ENCODE measurements at regions not wholly inside any gene's neighbourhood (a gene's known extent, or its start where the extent isn't known, plus 50 kb on each side); places are given as distances from the start of the nearest gene placed in this dataset.

DNA sequence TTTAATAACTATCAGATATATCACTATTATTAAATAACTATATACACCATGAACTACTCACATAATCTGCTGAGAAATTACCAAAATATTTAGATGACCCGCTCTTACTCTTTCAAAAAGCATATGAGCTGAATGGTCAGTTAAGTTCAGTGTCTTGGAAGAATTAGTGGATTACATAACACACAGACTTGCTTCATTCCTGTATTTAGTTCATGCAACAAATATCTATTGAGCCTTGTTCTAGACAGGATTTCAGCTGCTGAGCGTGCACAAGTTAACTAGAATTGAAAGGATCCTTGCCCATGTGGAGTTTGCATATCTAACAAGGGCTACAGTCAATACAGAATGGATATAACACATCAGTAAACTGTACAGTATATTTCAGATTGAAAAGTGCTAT, 566.2 kb downstream of the CBLN4 start:
- Histone ChIP-seq H3K27me3 (ENCODE audit: control insufficient read depth in 1 of 2, insufficient read depth in 1 of 2, low read length in 2 of 2) (no peaks in the 10 kb centered on the region), H2BK120ac (ENCODE audit: low read depth, low read length) (no peak overlapping the region), H3K27ac (ENCODE audit: low read length, poor library complexity, severe bottlenecking) (no peak overlapping the region), H3K4me1 (ENCODE audit: control insufficient read depth, insufficient read depth, low read depth, low read length) (no peaks in the 10 kb centered on the region), H3K18ac (ENCODE audit: low read depth in 1 of 2, low read length in 2 of 2) (no peak overlapping the region), H3K36me3 (ENCODE audit: control insufficient read depth in 1 of 2, insufficient read depth in 2 of 2, low read depth in 1 of 2, low read length in 2 of 2) (no peaks in the 10 kb centered on the region), H2BK12ac (ENCODE audit: low read length in 2 of 2) (no peak overlapping the region), H3K4me3 (ENCODE audit: insufficient read depth in 1 of 2, low read depth in 1 of 2, low read length in 2 of 2) (no peak overlapping the region), H3K9me3 (ENCODE audit: control insufficient read depth, low read length) (no peaks in the 10 kb centered on the region), H3K9ac (ENCODE audit: low read length) (no peak overlapping the region), H4K91ac (ENCODE audit: low read length) (no peak overlapping the region), H3K4ac (ENCODE audit: low read depth in 1 of 2, low read length in 2 of 2) (no peak overlapping the region), H2BK15ac (ENCODE audit: low read depth, poor library complexity, severe bottlenecking) (no peak overlapping the region), H2AK5ac (ENCODE audit: low read length, severe bottlenecking) (no peak overlapping the region), H2BK5ac (ENCODE audit: low read depth, low read length, poor library complexity, severe bottlenecking) (no peak overlapping the region), H3K23ac (ENCODE audit: low read length in 2 of 2) (no peak overlapping the region), H3K4me2 (ENCODE audit: low read length, poor library complexity, severe bottlenecking) (no peak overlapping the region), H3K79me1 (replicated peaks; ENCODE audit: low read length, poor library complexity, severe bottlenecking) (no peaks in the 10 kb centered on the region), H3K14ac (ENCODE audit: low read length in 2 of 2) (no peak overlapping the region), H2AFZ (ENCODE audit: low read depth, low read length) (no peak overlapping the region), H4K8ac (ENCODE audit: low read length) (no peak overlapping the region)
- no CpG with 5 or more reads among the region's 2 CpGs for WGBS
- DNase-seq = no peak

GRCh38 chr20:55437798-55438415, 567.4 kb downstream of the CBLN4 start:
- no peak overlapping the region for H2AFZ ChIP-seq (ENCODE audit: low read depth, low read length)
- WGBS = 83% methylated on average over 6 of the region's 6 CpGs
- no peak overlapping the region for H3K27ac ChIP-seq (ENCODE audit: low read length, poor library complexity, severe bottlenecking)
- no peak overlapping the region for H3K9ac ChIP-seq (ENCODE audit: low read length)
- no peaks in the 10 kb centered on the region for H3K4me1 ChIP-seq (ENCODE audit: control insufficient read depth, insufficient read depth, low read depth, low read length)
- H3K14ac ChIP-seq (ENCODE audit: low read length in 2 of 2) = no peak overlapping the region
- no peaks in the 10 kb centered on the region for H3K9me3 ChIP-seq (ENCODE audit: control insufficient read depth, low read length)
- no peak for DNase-seq
- H3K79me1 ChIP-seq (replicated peaks; ENCODE audit: low read length, poor library complexity, severe bottlenecking) = no peaks in the 10 kb centered on the region
- H2BK5ac ChIP-seq (ENCODE audit: low read depth, low read length, poor library complexity, severe bottlenecking) = no peak overlapping the region
- H3K4me3 ChIP-seq (ENCODE audit: insufficient read depth in 1 of 2, low read depth in 1 of 2, low read length in 2 of 2) = no peak overlapping the region
- no peak overlapping the region for H2BK120ac ChIP-seq (ENCODE audit: low read depth, low read length)
- H3K23ac ChIP-seq (ENCODE audit: low read length in 2 of 2) = no peak overlapping the region
- H3K4ac ChIP-seq (ENCODE audit: low read depth in 1 of 2, low read length in 2 of 2) = no peak overlapping the region
- no peak overlapping the region for H2BK15ac ChIP-seq (ENCODE audit: low read depth, poor library complexity, severe bottlenecking)
- no peak overlapping the region for H4K8ac ChIP-seq (ENCODE audit: low read length)
- no peak overlapping the region for H4K91ac ChIP-seq (ENCODE audit: low read length)
- no peak overlapping the region for H2BK12ac ChIP-seq (ENCODE audit: low read length in 2 of 2)
- no peaks in the 10 kb centered on the region for H3K27me3 ChIP-seq (ENCODE audit: control insufficient read depth in 1 of 2, insufficient read depth in 1 of 2, low read length in 2 of 2)
- no peaks in the 10 kb centered on the region for H3K36me3 ChIP-seq (ENCODE audit: control insufficient read depth in 1 of 2, insufficient read depth in 2 of 2, low read depth in 1 of 2, low read length in 2 of 2)
- H3K4me2 ChIP-seq (ENCODE audit: low read length, poor library complexity, severe bottlenecking) = no peak overlapping the region
- H3K18ac ChIP-seq (ENCODE audit: low read depth in 1 of 2, low read length in 2 of 2) = no peak overlapping the region
- H2AK5ac ChIP-seq (ENCODE audit: low read length, severe bottlenecking) = no peak overlapping the region

DNA sequence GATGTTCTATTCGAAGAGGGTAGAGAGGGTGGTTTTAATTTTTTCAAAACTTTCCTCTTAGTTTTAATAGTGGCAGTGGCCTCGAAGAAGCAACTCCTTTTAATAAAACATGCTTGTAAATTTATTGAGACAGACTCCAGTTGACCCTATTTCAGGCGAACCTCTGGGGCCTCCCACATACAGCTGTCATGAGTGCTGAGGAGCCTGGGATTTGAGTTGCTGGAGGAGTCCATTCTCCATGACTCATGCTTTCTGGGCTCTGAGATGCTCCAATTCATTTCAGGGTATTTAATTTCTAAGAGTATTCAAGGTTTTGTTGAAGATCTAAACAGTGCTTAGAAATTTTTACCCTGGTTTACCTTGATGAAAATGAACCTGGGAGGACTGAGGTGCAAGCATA, 580.4 kb downstream of the CBLN4 start:
- H4K8ac ChIP-seq (ENCODE audit: low read length) = no peak overlapping the region
- no peaks in the 10 kb centered on the region for H3K4me1 ChIP-seq (ENCODE audit: control insufficient read depth, insufficient read depth, low read depth, low read length)
- no peak overlapping the region for H3K23ac ChIP-seq (ENCODE audit: low read length in 2 of 2)
- no peak overlapping the region for H3K4me3 ChIP-seq (ENCODE audit: insufficient read depth in 1 of 2, low read depth in 1 of 2, low read length in 2 of 2)
- H3K27ac ChIP-seq (ENCODE audit: low read length, poor library complexity, severe bottlenecking) = no peak overlapping the region
- H2AK5ac ChIP-seq (ENCODE audit: low read length, severe bottlenecking) = no peak overlapping the region
- H4K91ac ChIP-seq (ENCODE audit: low read length) = no peak overlapping the region
- H3K36me3 ChIP-seq (ENCODE audit: control insufficient read depth in 1 of 2, insufficient read depth in 2 of 2, low read depth in 1 of 2, low read length in 2 of 2) = no peaks in the 10 kb centered on the region
- H2BK12ac ChIP-seq (ENCODE audit: low read length in 2 of 2) = no peak overlapping the region
- no peak overlapping the region for H3K14ac ChIP-seq (ENCODE audit: low read length in 2 of 2)
- no peak overlapping the region for H3K4ac ChIP-seq (ENCODE audit: low read depth in 1 of 2, low read length in 2 of 2)
- no peak overlapping the region for H2BK120ac ChIP-seq (ENCODE audit: low read depth, low read length)
- no peak overlapping the region for H2AFZ ChIP-seq (ENCODE audit: low read depth, low read length)
- no peak overlapping the region for H2BK15ac ChIP-seq (ENCODE audit: low read depth, poor library complexity, severe bottlenecking)
- no peaks in the 10 kb centered on the region for H3K27me3 ChIP-seq (ENCODE audit: control insufficient read depth in 1 of 2, insufficient read depth in 1 of 2, low read length in 2 of 2)
- no peaks in the 10 kb centered on the region for H3K79me1 ChIP-seq (replicated peaks; ENCODE audit: low read length, poor library complexity, severe bottlenecking)
- DNase-seq = no peak
- 67% methylated on average over 1 of the region's 3 CpGs for WGBS
- H2BK5ac ChIP-seq (ENCODE audit: low read depth, low read length, poor library complexity, severe bottlenecking) = no peak overlapping the region
- no peaks in the 10 kb centered on the region for H3K9me3 ChIP-seq (ENCODE audit: control insufficient read depth, low read length)
- no peak overlapping the region for H3K18ac ChIP-seq (ENCODE audit: low read depth in 1 of 2, low read length in 2 of 2)
- H3K9ac ChIP-seq (ENCODE audit: low read length) = no peak overlapping the region
- no peak overlapping the region for H3K4me2 ChIP-seq (ENCODE audit: low read length, poor library complexity, severe bottlenecking)

DNA sequence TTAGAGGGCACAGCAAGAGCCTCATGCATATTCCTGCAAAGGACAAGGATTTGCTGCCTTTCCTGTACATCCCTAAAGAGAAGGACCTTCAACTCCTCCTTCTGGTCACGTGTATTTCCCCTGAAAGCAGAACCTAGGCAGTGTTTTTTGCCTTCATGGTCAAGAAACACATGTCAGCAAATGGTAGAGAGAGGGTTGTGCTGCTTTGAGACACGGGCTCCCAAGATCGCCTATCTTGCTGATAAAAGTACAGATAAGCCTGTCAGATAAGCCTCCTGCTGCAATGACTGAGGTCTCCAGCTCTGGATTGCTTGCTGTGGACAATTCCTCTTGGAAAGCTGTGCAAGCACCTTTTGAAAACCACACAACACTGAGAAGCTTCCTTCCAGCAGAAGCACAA, 580.8 kb downstream of the CBLN4 start:
- H2BK12ac ChIP-seq (ENCODE audit: low read length in 2 of 2) = no peak overlapping the region
- no peaks in the 10 kb centered on the region for H3K36me3 ChIP-seq (ENCODE audit: control insufficient read depth in 1 of 2, insufficient read depth in 2 of 2, low read depth in 1 of 2, low read length in 2 of 2)
- no peak overlapping the region for H3K4me3 ChIP-seq (ENCODE audit: insufficient read depth in 1 of 2, low read depth in 1 of 2, low read length in 2 of 2)
- H3K79me1 ChIP-seq (replicated peaks; ENCODE audit: low read length, poor library complexity, severe bottlenecking) = no peaks in the 10 kb centered on the region
- H2BK5ac ChIP-seq (ENCODE audit: low read depth, low read length, poor library complexity, severe bottlenecking) = no peak overlapping the region
- no peak overlapping the region for H3K4ac ChIP-seq (ENCODE audit: low read depth in 1 of 2, low read length in 2 of 2)
- H4K91ac ChIP-seq (ENCODE audit: low read length) = no peak overlapping the region
- no peak for DNase-seq
- H2AFZ ChIP-seq (ENCODE audit: low read depth, low read length) = no peak overlapping the region
- no peak overlapping the region for H3K23ac ChIP-seq (ENCODE audit: low read length in 2 of 2)
- no peak overlapping the region for H2AK5ac ChIP-seq (ENCODE audit: low read length, severe bottlenecking)
- no peak overlapping the region for H4K8ac ChIP-seq (ENCODE audit: low read length)
- H2BK120ac ChIP-seq (ENCODE audit: low read depth, low read length) = no peak overlapping the region
- H3K27me3 ChIP-seq (ENCODE audit: control insufficient read depth in 1 of 2, insufficient read depth in 1 of 2, low read length in 2 of 2) = no peaks in the 10 kb centered on the region
- H3K9ac ChIP-seq (ENCODE audit: low read length) = no peak overlapping the region
- WGBS = 10% methylated on average over 3 of the region's 3 CpGs
- H3K27ac ChIP-seq (ENCODE audit: low read length, poor library complexity, severe bottlenecking) = no peak overlapping the region
- no peak overlapping the region for H3K18ac ChIP-seq (ENCODE audit: low read depth in 1 of 2, low read length in 2 of 2)
- no peak overlapping the region for H3K14ac ChIP-seq (ENCODE audit: low read length in 2 of 2)
- H2BK15ac ChIP-seq (ENCODE audit: low read depth, poor library complexity, severe bottlenecking) = no peak overlapping the region
- no peaks in the 10 kb centered on the region for H3K9me3 ChIP-seq (ENCODE audit: control insufficient read depth, low read length)
- no peaks in the 10 kb centered on the region for H3K4me1 ChIP-seq (ENCODE audit: control insufficient read depth, insufficient read depth, low read depth, low read length)
- H3K4me2 ChIP-seq (ENCODE audit: low read length, poor library complexity, severe bottlenecking) = no peak overlapping the region

All from mesenchymal stem cell (in vitro differentiated cells and primary cell).